GM13977 (cell line): ENCODE measurements at regions not wholly inside any gene's neighbourhood (a gene's known extent, or its start where the extent isn't known, plus 50 kb on each side); places are given as distances from the start of the nearest gene placed in this dataset.

Source experiments
- DNase-seq: peaks from one replicate; pipeline ENCODE4 v3.0.0; 2012; ENCODE audit warnings: low spot score
- CTCF ChIP-seq: IDR thresholded peaks from 2 replicates; pipeline ENCODE4 v1.5.1; 2012; ENCODE audit warnings: mild to moderate bottlenecking, control low read depth; ENCODE audit not compliant: insufficient read depth; ENCODE audit errors: extremely low read depth, missing control alignments
- in situ Hi-C: fragments of 300-500 bp; cut with MboI; formaldehyde crosslinking; loops from one replicate; pipeline ENCODE4 v1.12.0; 2022; ENCODE audit warnings: low sequenced_read_pairs, low pct_unique_long_range_greater_than_20kb, mixed read lengths, inconsistent platforms; ENCODE audit not compliant: unreplicated experiment

- no peak for TF ChIP-seq CTCF
- in situ Hi-C loops: no loop called here
- DNase-seq: no peak
Measured at GRCh38 chr10:78959924-78960285, 108.9 kb upstream of the ZMIZ1 start.

GRCh38 chr10:78960316-78960800 lies 108.4 kb upstream of the ZMIZ1 start:
- no peak for TF ChIP-seq CTCF
- in situ Hi-C loops: no loop called here
- DNase-seq: no peak

GRCh38 chr10:78961760-78962159 lies 107.0 kb upstream of the ZMIZ1 start:
- in situ Hi-C loops: no loop called here
- no peak for DNase-seq
- TF ChIP-seq CTCF: no peak

- no peak for DNase-seq
- TF ChIP-seq CTCF: no peak
- in situ Hi-C loops: no loop called here
Measured at GRCh38 chr10:78963074-78964034, 105.4 kb upstream of the ZMIZ1 start.

GRCh38 chr10:78964274-78964951 lies 104.4 kb upstream of the ZMIZ1 start:
- in situ Hi-C loops: no loop called here
- DNase-seq: no peak
- TF ChIP-seq CTCF: no peak

GRCh38 chr10:78964952-78965633 lies 103.7 kb upstream of the ZMIZ1 start:
- in situ Hi-C loops: no loop called here
- no peak for TF ChIP-seq CTCF
- DNase-seq: no peak
